ENCODE measurements at regions not wholly inside any gene's neighbourhood (a gene's known extent, or its start where the extent isn't known, plus 50 kb on each side); places are given as distances from the start of the nearest gene placed in this dataset.

DNA sequence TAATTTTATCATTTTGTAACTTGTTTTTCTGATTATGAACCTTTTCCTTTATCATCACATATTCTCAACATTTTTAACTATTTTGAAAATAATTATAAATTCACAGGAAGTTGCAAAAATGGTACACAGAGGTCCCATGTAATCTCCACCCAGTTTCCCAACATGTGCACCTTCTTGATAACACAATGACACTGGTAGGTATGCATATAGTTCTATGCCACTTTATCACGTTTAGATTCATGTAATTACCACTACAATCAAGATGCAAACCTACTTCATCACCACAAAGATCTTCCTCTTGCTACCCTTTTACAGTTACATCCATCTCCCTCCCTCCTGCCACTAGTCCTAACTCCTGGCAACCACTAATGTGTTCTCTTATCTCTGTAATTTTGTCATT, 413.9 kb downstream of the SHQ1 start:
- TF ChIP-seq, protein P1, sequence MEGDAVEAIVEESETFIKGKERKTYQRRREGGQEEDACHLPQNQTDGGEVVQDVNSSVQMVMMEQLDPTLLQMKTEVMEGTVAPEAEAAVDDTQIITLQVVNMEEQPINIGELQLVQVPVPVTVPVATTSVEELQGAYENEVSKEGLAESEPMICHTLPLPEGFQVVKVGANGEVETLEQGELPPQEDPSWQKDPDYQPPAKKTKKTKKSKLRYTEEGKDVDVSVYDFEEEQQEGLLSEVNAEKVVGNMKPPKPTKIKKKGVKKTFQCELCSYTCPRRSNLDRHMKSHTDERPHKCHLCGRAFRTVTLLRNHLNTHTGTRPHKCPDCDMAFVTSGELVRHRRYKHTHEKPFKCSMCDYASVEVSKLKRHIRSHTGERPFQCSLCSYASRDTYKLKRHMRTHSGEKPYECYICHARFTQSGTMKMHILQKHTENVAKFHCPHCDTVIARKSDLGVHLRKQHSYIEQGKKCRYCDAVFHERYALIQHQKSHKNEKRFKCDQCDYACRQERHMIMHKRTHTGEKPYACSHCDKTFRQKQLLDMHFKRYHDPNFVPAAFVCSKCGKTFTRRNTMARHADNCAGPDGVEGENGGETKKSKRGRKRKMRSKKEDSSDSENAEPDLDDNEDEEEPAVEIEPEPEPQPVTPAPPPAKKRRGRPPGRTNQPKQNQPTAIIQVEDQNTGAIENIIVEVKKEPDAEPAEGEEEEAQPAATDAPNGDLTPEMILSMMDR (IDR thresholded peaks at IDR 0.05; ENCODE audit: insufficient read depth, low read depth, low read length) = no peak
- no peak for TF ChIP-seq EZH2 (IDR thresholded peaks at IDR 0.05; ENCODE audit: insufficient read depth, low read length)

All from astrocyte (in vitro differentiated cells and primary cell).